ENCODE measurements at regions not wholly inside any gene's neighbourhood (a gene's known extent, or its start where the extent isn't known, plus 50 kb on each side); places are given as distances from the start of the nearest gene placed in this dataset.
"Not testable (repeated sequence)": the region's sequence is repeated elsewhere in the genome, so short reads cannot be mapped to it uniquely, and the experiment has no call there.

GRCh38 chr10:44567471-44567870, 182.6 kb upstream of the CXCL12 start:
- DNase-seq (ENCODE audit: low spot score): no peak

DNA sequence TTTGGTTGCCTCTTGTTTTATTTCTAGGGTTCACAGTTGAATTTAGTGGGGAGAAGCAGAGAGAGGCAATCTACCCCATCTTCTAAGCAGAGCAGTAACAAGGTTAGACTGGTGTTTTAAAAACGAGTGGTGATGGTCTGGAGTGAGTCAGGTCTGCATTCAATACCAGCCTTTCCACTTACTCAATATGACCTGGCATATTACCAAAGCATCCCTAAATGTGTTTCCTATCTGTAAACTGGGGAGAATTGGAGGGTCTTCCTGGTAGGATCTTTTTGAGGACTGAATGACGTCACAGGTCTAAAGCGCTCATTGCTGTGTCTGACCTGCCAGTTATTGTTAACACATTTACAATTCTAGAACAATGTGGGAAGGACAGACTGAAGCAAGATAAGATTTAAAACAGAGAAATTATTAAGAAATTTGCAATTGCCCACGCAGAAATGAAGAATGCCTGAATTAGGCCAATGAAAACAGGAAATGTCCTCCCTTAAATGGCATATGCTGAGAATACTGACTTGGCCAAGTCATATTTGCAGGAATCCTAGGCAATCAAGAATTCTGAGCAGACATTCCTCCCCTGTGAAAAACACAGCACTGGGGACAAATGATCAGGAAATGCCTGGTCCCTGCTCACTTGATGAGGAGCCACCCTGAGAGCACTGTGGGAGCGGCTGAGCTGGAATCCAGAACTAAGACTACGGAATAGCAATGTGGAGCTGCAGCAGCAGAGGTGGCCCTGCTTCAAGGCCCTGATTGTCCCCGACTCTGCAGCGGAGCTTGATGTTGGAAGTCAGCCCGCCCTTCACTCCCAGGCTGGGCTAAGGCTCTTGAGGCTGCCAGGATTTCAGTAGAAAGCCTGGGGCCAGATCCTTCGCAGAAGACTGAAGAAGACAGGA, 184.5 kb upstream of the CXCL12 start:
- DNase-seq (ENCODE audit: low spot score): no peak

DNA sequence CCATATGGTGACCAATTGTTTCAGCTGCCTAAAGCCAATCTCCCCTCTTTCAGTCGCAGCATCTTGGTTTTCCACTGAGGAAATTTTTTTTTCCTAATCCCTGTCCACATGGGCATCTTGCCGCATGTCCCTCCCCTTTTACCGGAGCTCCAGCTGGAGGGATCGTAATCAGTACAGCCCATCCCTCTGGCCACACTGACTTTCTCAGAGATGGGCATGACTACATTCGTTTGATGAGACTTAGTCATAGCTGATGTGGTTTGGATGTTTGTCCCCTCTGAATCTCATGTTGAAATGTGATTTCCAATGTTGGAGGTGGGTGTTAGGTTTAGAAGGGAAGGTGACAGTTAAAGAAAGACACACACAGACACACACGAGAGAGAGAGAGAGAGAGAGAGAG, 186.8 kb upstream of the CXCL12 start:
- no peak for DNase-seq (ENCODE audit: low spot score)

DNA sequence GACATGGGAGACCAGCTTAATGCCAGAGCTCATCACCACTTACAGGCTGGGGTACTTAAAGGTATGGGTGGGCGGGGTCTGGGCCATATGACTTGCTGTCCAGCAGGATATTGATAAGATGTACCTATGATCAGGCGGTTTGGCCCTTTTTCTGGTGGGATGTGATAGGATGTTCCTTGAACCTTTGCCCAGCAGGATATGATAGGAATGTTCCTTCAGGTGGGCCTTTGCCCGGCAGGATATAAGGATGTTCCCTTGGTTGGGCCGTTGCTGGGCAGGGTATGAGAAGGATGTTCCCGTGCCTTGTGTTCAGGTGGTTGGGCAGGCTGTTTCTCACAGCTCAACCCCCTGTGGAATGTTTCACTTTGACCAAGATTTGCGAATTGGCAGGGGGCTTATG, 187.2 kb upstream of the CXCL12 start:
- DNase-seq (ENCODE audit: low spot score): no peak

- no peak for DNase-seq (ENCODE audit: low spot score)
Measured at GRCh38 chr10:44573821-44574220, 188.9 kb upstream of the CXCL12 start.

DNA sequence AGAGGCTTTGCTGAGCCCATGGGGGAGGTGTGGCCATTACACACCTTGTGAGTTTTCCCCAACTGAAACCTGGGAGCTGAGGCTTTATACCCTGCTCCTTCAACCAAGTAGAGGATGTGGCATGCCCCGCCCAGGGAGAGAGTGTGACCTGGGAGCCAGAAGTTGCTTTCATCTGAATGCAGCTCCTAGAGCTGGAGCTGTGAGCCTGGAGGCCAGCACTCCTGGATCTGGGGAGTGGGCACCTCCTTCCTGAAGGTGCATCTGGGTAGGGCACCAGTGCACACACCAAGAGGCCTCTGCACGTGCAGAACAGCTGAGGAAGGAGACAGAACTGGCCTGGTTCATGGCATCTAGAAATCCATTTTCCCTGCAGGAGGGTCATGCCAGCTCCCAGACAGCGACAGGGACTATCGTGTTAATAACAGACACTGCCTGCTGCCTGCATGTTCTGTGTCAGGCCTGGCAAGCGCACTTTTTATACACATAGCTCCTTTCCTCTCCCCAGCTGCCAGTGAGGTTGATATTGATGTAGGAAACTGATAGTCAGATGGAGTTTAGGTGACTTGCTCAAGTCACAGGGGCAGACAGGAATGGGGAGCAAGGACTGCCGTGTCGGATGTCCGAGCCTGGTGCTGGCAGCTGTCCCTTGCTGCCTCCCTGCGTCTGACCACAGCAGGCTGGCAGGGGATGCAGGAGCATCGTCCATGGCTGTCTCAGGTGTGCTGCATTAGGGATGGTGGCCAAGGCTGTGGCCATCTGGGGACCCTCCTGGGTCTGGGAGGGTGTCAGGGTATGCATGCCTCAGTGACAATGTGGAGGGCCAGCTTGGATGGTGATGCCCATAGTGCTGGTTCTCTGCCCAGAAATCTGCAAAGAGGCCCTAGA, 189.9 kb upstream of the CXCL12 start:
- no peak for DNase-seq (ENCODE audit: low spot score)

GRCh38 chr10:44575601-44576380, 190.9 kb upstream of the CXCL12 start:
- DNase-seq (ENCODE audit: low spot score): no peak

DNA sequence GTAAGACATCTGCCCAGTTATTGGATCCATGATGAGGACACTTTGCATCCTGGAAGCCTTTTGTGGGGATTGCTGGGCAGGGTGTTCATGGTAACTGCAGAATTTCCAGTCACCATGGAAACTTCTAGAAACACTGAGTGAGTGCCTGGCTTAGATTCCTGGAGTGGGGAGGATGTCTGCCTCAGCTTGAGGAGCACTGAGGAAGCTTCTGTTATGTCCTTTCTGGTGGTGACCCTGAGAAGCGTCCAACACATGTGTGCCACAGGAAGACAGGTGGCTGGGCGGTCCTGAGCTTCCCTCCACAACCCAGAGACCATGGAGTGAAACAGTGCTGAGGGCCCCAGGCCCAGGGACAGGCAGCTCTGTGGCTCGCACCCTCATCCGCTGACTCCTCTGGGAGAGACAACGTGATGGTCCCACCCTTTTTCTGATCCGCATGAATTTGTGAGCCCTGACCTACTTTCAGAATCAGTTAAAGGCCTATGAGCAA, 191.8 kb upstream of the CXCL12 start:
- no peak for DNase-seq (ENCODE audit: low spot score)

DNA sequence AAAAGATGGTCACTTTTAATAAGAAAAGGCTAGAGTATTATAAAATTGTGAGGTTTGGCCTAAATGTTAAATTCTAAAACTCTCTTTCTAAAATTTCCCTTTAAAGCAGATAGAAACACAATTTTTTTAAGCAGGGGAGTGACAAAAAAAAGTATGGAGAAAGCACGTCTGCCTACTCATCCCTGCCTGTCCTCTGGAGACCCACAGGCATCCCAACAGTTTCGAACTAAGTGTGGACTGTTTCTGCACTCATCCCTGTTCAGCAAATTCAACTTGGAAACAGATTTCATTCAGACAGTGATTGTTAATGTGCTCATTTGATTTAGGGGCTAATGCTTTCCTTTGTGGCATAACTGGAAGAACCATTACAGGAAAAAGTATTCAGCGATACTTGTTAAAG, 192.6 kb upstream of the CXCL12 start:
- DNase-seq (ENCODE audit: low spot score): no peak

GRCh38 chr10:44578271-44578670, 193.4 kb upstream of the CXCL12 start:
- no peak for DNase-seq (ENCODE audit: low spot score)

- DNase-seq (ENCODE audit: low spot score): not testable (repeated sequence)
Measured at GRCh38 chr10:44578963-44579362, 194.1 kb upstream of the CXCL12 start.

- no peak for DNase-seq (ENCODE audit: low spot score)
Measured at GRCh38 chr10:44581996-44582395, 197.1 kb upstream of the CXCL12 start.

DNA sequence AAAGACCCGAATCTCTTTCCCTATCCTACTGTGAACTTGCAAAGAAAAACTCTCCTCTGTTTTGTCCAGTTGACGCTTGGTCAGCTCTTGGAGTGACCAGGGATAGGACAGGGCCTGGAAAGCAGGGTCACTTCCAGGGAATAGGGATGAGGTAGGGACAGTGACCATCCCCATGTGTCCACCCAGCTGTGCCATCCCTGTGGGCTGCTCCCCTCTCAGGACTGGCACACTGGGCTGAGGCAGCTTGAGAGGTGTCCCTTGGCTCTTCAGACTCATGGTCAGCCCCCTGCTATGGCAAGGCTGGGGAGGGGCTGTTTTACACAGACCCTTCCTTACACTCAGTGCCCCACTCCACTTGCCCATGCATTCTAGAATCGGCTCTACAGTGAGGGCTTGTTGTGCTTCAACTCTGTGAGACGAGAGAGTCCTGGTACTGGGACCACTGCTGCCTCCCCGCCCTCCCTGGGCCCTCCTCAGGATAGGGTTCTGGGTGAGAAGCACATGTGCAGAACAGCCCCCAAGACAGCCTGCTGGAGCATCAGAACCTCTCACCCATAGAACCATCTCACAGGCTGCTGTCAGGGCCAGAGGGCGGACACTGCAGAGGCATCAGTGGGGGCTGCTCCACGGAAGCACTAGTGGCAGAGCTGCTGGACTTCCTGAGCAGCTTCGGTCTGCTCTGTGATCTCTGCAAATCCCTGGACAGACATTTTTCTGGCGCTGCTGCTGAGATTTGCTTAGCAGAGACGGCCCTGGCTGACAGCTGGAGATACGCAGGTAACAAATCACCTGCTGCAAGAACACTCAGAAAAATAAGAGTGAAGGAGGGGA, 202.8 kb upstream of the CXCL12 start:
- DNase-seq (ENCODE audit: low spot score): no peak

DNA sequence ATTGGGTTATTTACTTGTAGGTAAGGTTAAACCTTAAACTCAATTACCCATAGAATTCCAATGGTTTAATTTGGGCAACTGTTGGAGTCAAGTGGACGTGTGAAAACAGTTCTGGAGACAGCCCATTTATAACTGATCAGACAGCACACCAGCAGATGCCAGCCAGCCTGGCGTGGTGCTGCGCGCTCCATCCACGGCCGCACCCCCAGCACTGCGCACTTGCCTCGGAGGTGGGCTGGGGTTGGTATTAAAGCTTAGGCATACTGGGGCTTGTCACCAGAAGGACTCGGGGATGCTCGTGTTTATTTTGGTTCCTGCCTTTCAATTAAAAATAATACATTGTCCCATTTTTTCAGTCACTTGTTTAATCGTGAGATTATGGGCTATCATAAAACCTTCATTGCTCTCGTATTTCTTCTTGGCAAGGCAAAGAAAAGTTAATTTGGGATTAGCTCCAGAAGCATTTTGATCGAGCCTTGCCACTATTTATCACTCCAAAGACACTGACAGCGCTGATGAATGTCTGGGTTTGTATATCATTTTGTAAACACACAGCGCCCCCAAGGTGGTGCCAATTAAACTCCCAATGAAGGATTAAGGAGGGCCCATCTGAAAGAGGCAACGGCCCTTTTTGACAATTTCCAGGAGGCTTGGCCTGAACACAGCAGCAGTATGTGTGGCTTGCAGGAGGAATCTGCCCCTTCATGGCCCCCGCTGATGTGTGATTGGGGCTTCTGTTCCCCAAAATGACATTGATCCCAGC, 204.5 kb upstream of the CXCL12 start:
- DNase-seq (ENCODE audit: low spot score): no peak

- no peak for DNase-seq (ENCODE audit: low spot score)
Measured at GRCh38 chr10:44589944-44590449, 205.1 kb upstream of the CXCL12 start.

- no peak for DNase-seq (ENCODE audit: low spot score)
Measured at GRCh38 chr10:44591911-44592310, 207.0 kb upstream of the CXCL12 start.

GRCh38 chr10:44593952-44594351, 209.1 kb upstream of the CXCL12 start:
- DNase-seq (ENCODE audit: low spot score): no peak

GRCh38 chr10:44607116-44607515, 222.2 kb upstream of the CXCL12 start:
- DNase-seq (ENCODE audit: low spot score): no peak

DNA sequence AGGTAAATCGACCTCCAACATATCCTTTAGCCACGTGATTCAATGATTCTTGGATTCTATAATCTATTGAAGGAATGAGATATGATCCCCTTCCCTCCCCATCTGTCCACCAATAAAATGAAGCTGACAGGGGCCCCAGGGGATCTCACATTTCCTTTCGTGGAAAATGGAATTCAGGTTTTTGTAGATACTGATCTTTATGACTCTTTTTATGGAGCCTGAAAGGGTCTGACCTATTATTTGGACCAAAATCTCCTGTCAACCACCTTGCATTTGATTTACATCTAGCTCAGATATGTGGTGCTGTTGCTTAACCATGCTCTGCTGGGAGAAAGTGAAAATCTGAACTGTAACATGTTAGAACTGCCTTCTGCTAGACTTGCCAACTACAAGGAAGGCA, 234.0 kb upstream of the CXCL12 start:
- no peak for DNase-seq (ENCODE audit: low spot score)

DNA sequence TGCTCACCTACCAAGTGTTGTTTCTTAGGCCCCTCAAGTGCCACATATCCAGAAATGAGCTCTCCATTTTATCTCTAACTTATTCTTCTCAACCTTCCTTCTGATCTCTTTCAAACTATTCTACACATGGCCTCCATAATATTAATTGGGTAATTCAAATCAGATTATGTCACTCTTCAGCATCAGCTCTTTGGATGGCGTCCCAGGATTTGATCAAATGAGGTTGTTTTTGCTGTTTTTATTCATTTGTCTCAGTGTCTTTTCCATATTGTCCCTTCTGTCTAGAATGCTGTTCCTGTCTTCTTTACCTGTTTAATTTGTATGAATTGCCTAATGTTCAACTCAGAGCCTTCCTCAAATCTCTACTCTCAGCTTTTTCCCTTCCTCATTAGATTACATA, 234.6 kb upstream of the CXCL12 start:
- DNase-seq (ENCODE audit: low spot score): no peak

Data from LoVo (cell line).